ENCODE measurements at regions not wholly inside any gene's neighbourhood (a gene's known extent, or its start where the extent isn't known, plus 50 kb on each side); places are given as distances from the start of the nearest gene placed in this dataset.

- H3K27ac ChIP-seq = no peak overlapping the region
- TF ChIP-seq CTCF (conservative IDR thresholded peaks at IDR 0.05) = no peak
These were observed 234.6 kb upstream of the MKI67 start for GRCh38 chr10:128360783-128361182.

GRCh38 chr10:128361487-128361886 is 235.3 kb upstream of the MKI67 start:
- H3K27ac ChIP-seq = no peak overlapping the region
- no peak for TF ChIP-seq CTCF (conservative IDR thresholded peaks at IDR 0.05)

GRCh38 chr10:128362514-128362913 is 236.3 kb upstream of the MKI67 start:
- H3K27ac ChIP-seq = no peak overlapping the region
- no peak for TF ChIP-seq CTCF (conservative IDR thresholded peaks at IDR 0.05)

- H3K27ac ChIP-seq = no peak overlapping the region
- TF ChIP-seq CTCF (conservative IDR thresholded peaks at IDR 0.05) = no peak
These were observed 238.4 kb upstream of the MKI67 start for GRCh38 chr10:128364631-128365030.

GRCh38 chr10:128365156-128365725 is 239.0 kb upstream of the MKI67 start:
- no peak overlapping the region for H3K27ac ChIP-seq
- no peak for TF ChIP-seq CTCF (conservative IDR thresholded peaks at IDR 0.05)

- TF ChIP-seq CTCF (conservative IDR thresholded peaks at IDR 0.05) = no peak
- H3K27ac ChIP-seq = no peak overlapping the region
These were observed 241.6 kb upstream of the MKI67 start for GRCh38 chr10:128367807-128368206.

- H3K27ac ChIP-seq = no peak overlapping the region
- TF ChIP-seq CTCF (conservative IDR thresholded peaks at IDR 0.05) = no peak
These were observed 243.0 kb upstream of the MKI67 start for GRCh38 chr10:128369101-128369650.
